ENCODE measurements at regions not wholly inside any gene's neighbourhood (a gene's known extent, or its start where the extent isn't known, plus 50 kb on each side); places are given as distances from the start of the nearest gene placed in this dataset.

DNA sequence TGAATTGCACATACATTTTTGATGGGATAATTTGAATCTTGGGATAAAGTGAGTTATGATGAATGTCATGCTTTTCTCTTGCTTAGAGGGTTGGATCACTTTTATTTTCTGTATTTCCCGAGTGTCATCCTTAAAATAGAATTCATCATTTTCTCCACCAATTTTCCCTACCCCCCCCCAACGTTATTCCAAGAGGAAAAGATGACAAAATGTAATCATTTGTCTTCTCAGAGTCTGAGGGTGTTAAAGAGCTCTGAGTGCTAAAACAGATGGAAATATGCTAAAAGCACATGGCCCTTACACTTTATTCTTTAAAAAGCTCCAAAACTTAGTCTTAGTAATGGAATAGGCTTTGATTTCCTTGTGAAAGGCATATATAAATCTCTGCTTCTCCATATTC, 81.4 kb downstream of the CHRM3 start:
- H3K27me3 ChIP-seq = no peaks in the 10 kb centered on the region
- H3K4me1 ChIP-seq = no peaks in the 10 kb centered on the region
- intact Hi-C loops (cut with DNase I) = no loop called here
- H3K27ac ChIP-seq = no peak overlapping the region
- H3K36me3 ChIP-seq = no peaks in the 10 kb centered on the region
- WGBS, 2 donors = 39 to 42% methylated on average over 2 of the region's 2 CpGs
- no peaks in the 10 kb centered on the region for H3K9me3 ChIP-seq
- H3K4me3 ChIP-seq = no peak overlapping the region
- DNase-seq = no peak
- TF ChIP-seq POLR2A (IDR thresholded peaks at IDR 0.05) = no peak
- TF ChIP-seq CTCF (IDR thresholded peaks at IDR 0.05) = no peak

DNA sequence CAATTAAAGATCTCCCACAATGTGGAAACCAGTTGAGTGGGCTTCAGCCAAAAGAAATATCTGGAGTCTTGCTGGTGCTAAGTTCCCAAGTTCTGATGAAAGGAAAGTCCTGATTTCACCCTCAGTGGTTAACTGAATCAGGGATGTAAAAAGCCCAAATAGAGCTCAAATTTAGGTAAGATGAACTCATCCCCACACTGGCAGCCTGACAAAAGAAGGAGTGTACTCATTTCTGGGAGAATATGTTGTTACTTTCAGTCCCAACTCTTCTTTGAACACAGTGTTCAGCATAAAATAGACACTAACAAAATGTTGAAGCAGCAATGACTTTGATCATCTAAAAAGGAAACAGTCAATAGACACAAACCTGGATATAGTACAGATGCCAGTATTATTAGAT, 91.7 kb downstream of the CHRM3 start:
- no peaks in the 10 kb centered on the region for H3K36me3 ChIP-seq
- intact Hi-C loops (cut with DNase I) = no loop called here
- no peaks in the 10 kb centered on the region for H3K27me3 ChIP-seq
- no peak for DNase-seq
- peaks cover 0 to 13% (median 0%) of the 10 kb centered on the region in 3 donors for H3K9me3 ChIP-seq
- no peak overlapping the region for H3K4me3 ChIP-seq
- H3K27ac ChIP-seq = no peak overlapping the region
- no peaks in the 10 kb centered on the region for H3K4me1 ChIP-seq
- no peak for TF ChIP-seq POLR2A (IDR thresholded peaks at IDR 0.05)
- TF ChIP-seq CTCF (IDR thresholded peaks at IDR 0.05) = no peak

DNA sequence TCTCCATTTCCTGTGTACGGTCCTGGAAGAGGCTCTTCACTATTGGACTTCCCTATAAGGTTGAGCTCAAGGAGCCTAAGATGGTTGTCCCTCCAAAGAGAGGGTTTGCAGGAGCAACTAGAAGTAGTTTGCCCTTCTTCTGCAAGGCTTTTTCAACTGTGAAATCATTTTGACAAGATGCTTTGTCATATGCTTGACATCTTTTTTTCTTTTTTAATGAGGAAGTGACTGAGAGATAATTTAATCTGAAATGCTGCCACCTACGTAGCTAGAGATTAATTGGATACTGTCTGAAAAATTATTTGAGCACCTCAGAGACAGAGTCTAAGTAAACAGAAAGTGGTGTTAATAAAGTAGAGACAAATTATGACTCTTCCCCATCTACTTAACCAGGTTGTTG, 97.0 kb downstream of the CHRM3 start:
- Histone ChIP-seq H3K9me3 (peaks cover 0 to 13% (median 0%) of the 10 kb centered on the region in 3 donors), H3K4me1 (no peaks in the 10 kb centered on the region), H3K27me3 (no peaks in the 10 kb centered on the region), H3K27ac (no peak overlapping the region), H3K4me3 (no peak overlapping the region), H3K36me3 (no peaks in the 10 kb centered on the region)
- intact Hi-C loops (cut with DNase I) = no loop called here
- TF ChIP-seq POLR2A (IDR thresholded peaks at IDR 0.05) = no peak
- no peak for TF ChIP-seq CTCF (IDR thresholded peaks at IDR 0.05)
- 55 to 59% methylated on average over 2 of the region's 2 CpGs for WGBS, 2 donors
- no peak for DNase-seq

DNA sequence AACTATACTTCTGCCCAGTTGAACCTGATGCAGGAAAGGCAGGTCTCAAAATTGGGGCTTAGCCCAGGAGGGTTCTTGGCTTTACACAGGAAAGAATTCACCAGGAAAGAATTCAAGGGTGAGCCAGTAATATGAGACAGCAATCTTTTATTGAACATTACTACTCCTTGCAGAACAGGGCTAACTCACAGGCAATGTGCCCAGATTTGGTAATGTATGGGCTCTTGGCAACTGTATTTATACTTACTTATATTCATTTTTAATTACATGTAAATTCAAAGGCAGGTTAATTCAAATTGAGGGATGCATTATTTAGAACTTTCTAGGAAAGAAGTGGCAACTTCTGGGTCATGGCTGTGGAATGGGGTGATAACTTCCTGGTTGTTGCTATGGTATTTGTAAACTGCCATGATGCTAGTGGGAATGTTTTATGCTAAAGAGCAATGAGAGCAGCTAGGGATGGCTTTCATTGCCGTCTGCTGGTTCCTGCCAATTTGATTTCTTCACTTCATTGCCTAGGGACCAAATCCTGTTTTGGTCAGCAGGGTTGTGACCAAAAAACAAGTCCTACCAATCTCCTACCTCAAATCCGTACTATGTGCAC, 107.5 kb downstream of the CHRM3 start:
- Histone ChIP-seq H3K4me1 (no peaks in the 10 kb centered on the region), H3K27ac (no peak overlapping the region), H3K4me3 (no peak overlapping the region), H3K36me3 (no peaks in the 10 kb centered on the region), H3K27me3 (no peaks in the 10 kb centered on the region), H3K9me3 (no peaks in the 10 kb centered on the region)
- intact Hi-C loops (cut with DNase I) = no loop called here
- TF ChIP-seq CTCF (IDR thresholded peaks at IDR 0.05) (no peak), POLR2A (IDR thresholded peaks at IDR 0.05) (no peak)
- 77 to 92% methylated on average over 2 of the region's 2 CpGs for whole genome bisulfite sequencing, 2 donors
- no peak for DNase-seq

DNA sequence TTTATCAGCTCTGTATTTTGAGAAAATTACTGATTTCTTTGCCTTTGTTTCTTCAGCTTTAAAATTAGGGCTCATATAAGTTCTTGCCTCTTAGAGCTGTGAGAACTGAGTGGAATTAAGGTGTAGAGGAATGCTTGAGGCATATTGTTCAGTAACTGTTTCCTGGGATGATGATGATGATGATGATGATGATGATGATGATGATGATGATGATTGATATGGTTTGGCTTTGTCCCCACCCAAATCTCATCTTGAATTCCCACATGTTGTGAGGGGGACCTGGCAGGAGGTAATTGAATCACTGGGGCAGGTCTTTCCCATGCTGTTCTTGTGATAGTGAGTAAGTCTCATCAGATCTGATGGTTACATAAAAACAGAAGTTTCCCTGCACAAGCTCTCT, 118.7 kb downstream of the CHRM3 start:
- Histone ChIP-seq H3K9me3 (peaks cover 0 to 17% (median 0%) of the 10 kb centered on the region in 3 donors), H3K36me3 (no peaks in the 10 kb centered on the region), H3K4me3 (no peak overlapping the region), H3K27me3 (no peaks in the 10 kb centered on the region), H3K27ac (no peak overlapping the region), H3K4me1 (no peaks in the 10 kb centered on the region)
- intact Hi-C loops (cut with DNase I) = no loop called here
- TF ChIP-seq CTCF (IDR thresholded peaks at IDR 0.05) (no peak), POLR2A (IDR thresholded peaks at IDR 0.05) (no peak)
- no peak for DNase-seq

Data from esophagus squamous epithelium (tissue), 5 donors.